ENCODE measurements at regions not wholly inside any gene's neighbourhood (a gene's known extent, or its start where the extent isn't known, plus 50 kb on each side); places are given as distances from the start of the nearest gene placed in this dataset.

- no peak for TF ChIP-seq CTCF (conservative IDR thresholded peaks at IDR 0.05; ENCODE audit: low read length)
- no peak for TF ChIP-seq EZH2phosphoT487 (IDR thresholded peaks at IDR 0.05; ENCODE audit: borderline replicate concordance)
- Histone ChIP-seq H3K79me2 (ENCODE audit: insufficient read depth, low read length) (no peaks in the 10 kb centered on the region), H3F3A (ENCODE audit: low read depth) (no peaks in the 10 kb centered on the region), H3K4me1 (ENCODE audit: insufficient read depth, low read length, poor library complexity, severe bottlenecking) (peaks cover 18% of the 10 kb centered on the region), H3K4me3 (ENCODE audit: low read length, poor library complexity, severe bottlenecking) (no peak overlapping the region), H2AFZ (ENCODE audit: low read length) (no peak overlapping the region), H3K9ac (ENCODE audit: low read depth, low read length, poor library complexity, severe bottlenecking) (no peak overlapping the region), H3K4me2 (ENCODE audit: low read depth, low read length, poor library complexity, severe bottlenecking) (no peak overlapping the region), H3K27me3 (ENCODE audit: insufficient read depth, low read length, poor library complexity, severe bottlenecking) (peaks cover 36% of the 10 kb centered on the region), H4K20me1 (ENCODE audit: insufficient read depth, low read length, poor library complexity, severe bottlenecking) (no peaks in the 10 kb centered on the region), H3K36me3 (ENCODE audit: insufficient read depth, low read length) (no peaks in the 10 kb centered on the region), H3K9me2 (replicated peaks; ENCODE audit: low read depth, low read length) (no peaks in the 10 kb centered on the region), H3K9me3 (ENCODE audit: insufficient read depth, low read depth, low read length) (no peaks in the 10 kb centered on the region)
These were observed 215.7 kb upstream of the FGGY start for GRCh38 chr1:59081181-59081580.

- peaks cover 34% of the 10 kb centered on the region for H3K27me3 ChIP-seq (ENCODE audit: insufficient read depth, low read length, poor library complexity, severe bottlenecking)
- no peak for TF ChIP-seq CTCF (conservative IDR thresholded peaks at IDR 0.05; ENCODE audit: low read length)
- no peak for TF ChIP-seq EZH2phosphoT487 (IDR thresholded peaks at IDR 0.05; ENCODE audit: borderline replicate concordance)
- H3F3A ChIP-seq (ENCODE audit: low read depth), result no peaks in the 10 kb centered on the region
- H3K4me1 ChIP-seq (ENCODE audit: insufficient read depth, low read length, poor library complexity, severe bottlenecking), result peaks cover 18% of the 10 kb centered on the region
- H3K36me3 ChIP-seq (ENCODE audit: insufficient read depth, low read length), result no peaks in the 10 kb centered on the region
- no peak overlapping the region for H3K4me2 ChIP-seq (ENCODE audit: low read depth, low read length, poor library complexity, severe bottlenecking)
- H3K4me3 ChIP-seq (ENCODE audit: low read length, poor library complexity, severe bottlenecking), result no peak overlapping the region
- H3K9me3 ChIP-seq (ENCODE audit: insufficient read depth, low read depth, low read length), result no peaks in the 10 kb centered on the region
- no peaks in the 10 kb centered on the region for H4K20me1 ChIP-seq (ENCODE audit: insufficient read depth, low read length, poor library complexity, severe bottlenecking)
- no peak overlapping the region for H2AFZ ChIP-seq (ENCODE audit: low read length)
- H3K79me2 ChIP-seq (ENCODE audit: insufficient read depth, low read length), result no peaks in the 10 kb centered on the region
- no peak overlapping the region for H3K9ac ChIP-seq (ENCODE audit: low read depth, low read length, poor library complexity, severe bottlenecking)
- H3K9me2 ChIP-seq (replicated peaks; ENCODE audit: low read depth, low read length), result no peaks in the 10 kb centered on the region
These were observed 215.1 kb upstream of the FGGY start for GRCh38 chr1:59081795-59082194.

GRCh38 chr1:59083946-59084865, 212.7 kb upstream of the FGGY start:
- H4K20me1 ChIP-seq (ENCODE audit: insufficient read depth, low read length, poor library complexity, severe bottlenecking), result no peaks in the 10 kb centered on the region
- no peak overlapping the region for H3K4me2 ChIP-seq (ENCODE audit: low read depth, low read length, poor library complexity, severe bottlenecking)
- H3K79me2 ChIP-seq (ENCODE audit: insufficient read depth, low read length), result no peaks in the 10 kb centered on the region
- H3K4me1 ChIP-seq (ENCODE audit: insufficient read depth, low read length, poor library complexity, severe bottlenecking), result peaks cover 5% of the 10 kb centered on the region
- 0 out of 2 replicates have a peak, but pooled peaks cover 3% of the 10 kb centered on the region for H3K9me3 ChIP-seq (ENCODE audit: insufficient read depth, low read depth, low read length)
- no peaks in the 10 kb centered on the region for H3K36me3 ChIP-seq (ENCODE audit: insufficient read depth, low read length)
- H3K9me2 ChIP-seq (replicated peaks; ENCODE audit: low read depth, low read length), result no peaks in the 10 kb centered on the region
- H3K4me3 ChIP-seq (ENCODE audit: low read length, poor library complexity, severe bottlenecking), result no peak overlapping the region
- TF ChIP-seq EZH2phosphoT487 (IDR thresholded peaks at IDR 0.05; ENCODE audit: borderline replicate concordance) (no peak), CTCF (conservative IDR thresholded peaks at IDR 0.05; ENCODE audit: low read length) (no peak)
- H3F3A ChIP-seq (ENCODE audit: low read depth), result no peaks in the 10 kb centered on the region
- peaks cover 22% of the 10 kb centered on the region for H3K27me3 ChIP-seq (ENCODE audit: insufficient read depth, low read length, poor library complexity, severe bottlenecking)
- H3K9ac ChIP-seq (ENCODE audit: low read depth, low read length, poor library complexity, severe bottlenecking), result no peak overlapping the region
- peak overlapping the region; percentile 38; the same call in 1 of the 2 replicates for H2AFZ ChIP-seq (ENCODE audit: low read length)

Data from Loucy (cell line).